ENCODE measurements at regions not wholly inside any gene's neighbourhood (a gene's known extent, or its start where the extent isn't known, plus 50 kb on each side); places are given as distances from the start of the nearest gene placed in this dataset.
A peak's percentile ranks its signal among the peaks of the same experiment; 100 is the strongest.

GRCh38 chr3:150055332-150055731, 84.6 kb upstream of the PFN2 start:
- DNase-seq = no peak

- no peak for DNase-seq
Measured at GRCh38 chr3:150054635-150055034, 83.9 kb upstream of the PFN2 start.

GRCh38 chr3:150050510-150050909, 79.8 kb upstream of the PFN2 start:
- DNase-seq = no peak

DNA sequence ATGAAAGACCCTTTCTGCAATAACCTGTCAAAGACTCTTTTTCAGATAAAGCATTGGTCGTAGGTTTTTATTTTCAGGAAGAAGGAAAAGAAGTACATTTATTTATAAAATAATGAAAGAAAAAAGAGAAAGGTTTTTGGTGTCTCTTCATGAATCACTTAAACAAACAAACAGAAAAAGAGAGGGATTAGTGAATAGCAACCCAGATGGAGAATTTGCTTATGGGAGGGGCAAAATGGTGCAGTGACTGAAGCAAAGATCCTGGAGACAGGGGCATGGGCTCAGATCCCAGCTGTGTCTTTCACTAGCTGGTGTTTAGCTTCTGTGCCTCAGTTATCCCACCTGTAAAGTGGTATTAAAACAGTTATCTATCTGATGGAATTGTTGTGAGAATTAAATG, 78.6 kb upstream of the PFN2 start:
- DNase-seq = no peak

DNA sequence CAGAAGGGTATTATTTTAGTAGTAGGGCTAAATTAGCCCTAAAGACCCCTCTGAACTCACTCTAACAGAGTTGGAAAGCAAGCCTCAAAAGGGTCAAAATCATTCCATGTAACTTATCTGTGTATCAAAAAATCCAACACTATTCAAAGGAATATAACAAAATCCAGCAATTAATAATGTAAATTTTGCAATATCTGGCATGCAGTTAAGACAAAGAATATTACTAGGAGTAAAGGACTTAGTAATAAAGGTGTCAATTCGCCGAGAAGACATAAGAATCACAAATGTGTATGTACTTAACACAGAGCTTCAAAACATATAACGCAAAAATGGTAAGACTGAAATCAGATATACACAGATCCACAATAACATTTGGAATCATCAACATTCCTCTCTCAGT, 71.2 kb upstream of the PFN2 start:
- no peak for DNase-seq

GRCh38 chr3:150040097-150040496, 69.4 kb upstream of the PFN2 start:
- no peak for DNase-seq

DNA sequence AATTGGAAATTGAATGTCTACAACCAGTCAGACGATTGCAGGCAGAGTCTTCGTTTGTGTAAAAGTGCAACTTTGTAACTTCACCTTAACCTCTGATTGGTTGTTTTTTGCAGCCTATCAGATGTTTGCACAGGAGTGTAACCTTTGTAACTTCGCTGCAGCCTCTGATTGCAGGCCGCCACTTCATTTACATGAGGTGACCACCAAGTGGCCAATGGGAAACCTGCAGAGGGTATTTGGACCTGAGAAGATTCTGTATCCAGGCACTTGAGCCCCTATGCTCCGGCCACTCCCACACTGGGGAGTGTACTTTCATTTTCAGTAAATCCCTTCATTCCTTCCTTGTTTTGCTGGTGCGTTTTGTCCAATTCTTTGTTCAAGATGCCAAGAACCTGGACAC, 68.1 kb upstream of the PFN2 start:
- DNase-seq = no peak

DNA sequence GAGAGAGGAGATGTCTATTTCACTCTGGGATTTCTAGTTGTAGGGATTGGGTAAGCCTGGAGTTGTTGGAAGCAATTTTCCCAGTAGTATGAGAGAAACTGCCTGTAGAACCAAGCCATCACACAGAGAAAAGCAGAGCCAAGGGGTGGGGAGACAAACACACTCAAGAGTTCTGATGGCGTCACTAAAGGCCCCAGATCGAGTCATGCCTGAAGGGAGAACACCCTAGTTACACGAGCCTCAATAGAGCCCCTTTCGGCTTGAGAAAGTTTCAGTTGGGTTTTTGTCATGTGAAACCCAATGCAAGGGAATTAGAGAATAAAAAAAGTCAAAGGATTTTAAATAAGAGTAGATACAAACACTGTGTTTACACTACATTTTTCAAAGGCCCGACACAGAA, 66.1 kb upstream of the PFN2 start:
- DNase-seq = no peak

DNA sequence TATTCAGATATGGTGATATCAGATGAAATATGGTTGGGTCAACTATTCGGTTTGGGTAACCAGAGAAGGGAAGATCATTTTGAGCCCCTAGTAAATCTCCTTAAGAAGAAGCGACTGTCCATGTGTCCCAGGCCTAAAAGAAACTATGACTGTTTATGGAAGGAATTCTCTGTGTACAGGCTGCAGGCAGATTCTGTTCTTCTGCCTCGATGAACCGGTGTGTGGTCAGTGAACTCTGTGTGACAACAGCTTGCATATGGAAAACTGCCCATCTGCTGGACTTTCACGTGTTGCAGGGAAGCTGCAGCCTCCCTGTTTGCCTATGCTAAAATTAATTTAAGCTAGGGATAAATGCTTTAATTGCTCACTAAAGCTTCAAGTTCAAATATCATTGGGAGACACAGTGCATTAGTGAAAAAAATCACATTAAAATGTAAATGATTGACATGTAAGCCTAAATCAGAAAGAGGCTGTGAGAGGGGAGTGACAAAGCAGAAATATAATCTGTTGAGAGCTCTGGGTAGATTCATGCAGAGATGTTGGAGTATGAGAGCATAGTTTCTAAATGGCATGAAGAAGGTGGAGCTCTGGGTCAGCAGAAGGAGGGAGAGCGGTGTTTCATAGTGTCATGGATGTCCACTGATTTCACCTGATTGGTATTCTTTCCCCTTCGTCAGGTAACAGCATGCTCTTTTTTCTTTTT, 65.4 kb upstream of the PFN2 start:
- DNase-seq = no peak

GRCh38 chr3:150035301-150035779, 64.6 kb upstream of the PFN2 start:
- no peak for DNase-seq

DNA sequence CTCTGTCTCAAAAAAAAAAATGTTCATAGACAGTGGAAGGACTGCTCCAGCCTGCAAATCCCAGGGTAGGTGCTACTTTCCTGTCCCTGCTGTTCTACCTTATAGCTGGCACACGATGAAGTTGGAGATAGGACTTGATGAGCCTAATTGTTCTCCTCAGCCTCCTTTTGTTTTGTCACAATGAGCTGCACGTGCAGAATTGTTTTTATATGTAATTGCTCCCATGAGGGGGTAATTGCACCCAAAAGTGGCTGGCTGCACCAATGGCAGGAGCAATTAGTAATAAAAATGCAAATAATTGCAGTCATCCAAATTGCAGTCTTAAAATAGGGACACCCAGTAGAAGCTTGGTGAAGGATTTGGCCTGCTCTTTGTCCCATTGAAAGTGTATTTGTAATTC, 63.0 kb upstream of the PFN2 start:
- DNase-seq = peak; percentile 85

DNA sequence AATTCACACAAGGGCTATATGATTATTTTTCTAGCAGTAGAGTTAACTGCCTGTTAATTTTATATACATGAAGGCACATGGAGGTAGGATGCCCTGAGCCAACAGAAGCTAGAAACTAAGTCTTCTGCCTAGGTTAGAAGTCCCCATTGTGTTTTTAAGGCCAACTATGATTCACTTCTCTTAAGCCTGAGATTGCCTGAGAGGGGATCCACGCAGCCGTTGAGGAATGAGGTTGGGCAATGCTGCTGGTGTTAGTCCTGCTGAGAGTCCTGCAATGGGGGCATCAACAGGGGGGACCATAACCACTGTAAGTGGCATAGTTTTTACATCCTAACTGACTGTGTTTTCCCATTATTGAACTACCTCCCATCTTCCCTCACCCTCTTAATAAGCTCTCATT, 60.1 kb upstream of the PFN2 start:
- no peak for DNase-seq

DNA sequence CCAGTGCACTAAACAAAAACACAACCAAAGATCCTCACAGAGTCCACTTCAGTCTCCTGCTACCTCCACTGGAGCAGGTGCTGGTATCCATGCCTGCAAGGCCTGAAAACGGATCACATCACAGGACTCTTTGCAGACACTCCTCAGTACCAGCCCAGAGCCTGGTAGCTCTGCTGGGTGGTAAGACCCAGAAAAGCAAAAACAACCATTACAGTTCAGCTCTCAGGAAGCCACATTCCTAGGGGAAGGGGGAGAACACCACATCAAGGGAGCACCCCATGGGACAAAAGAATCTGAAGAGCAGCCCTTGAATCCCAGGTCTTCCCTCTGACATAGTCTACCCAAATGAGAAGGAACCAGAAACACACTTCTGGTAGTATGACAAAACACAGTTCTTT, 52.5 kb upstream of the PFN2 start:
- no peak for DNase-seq

DNA sequence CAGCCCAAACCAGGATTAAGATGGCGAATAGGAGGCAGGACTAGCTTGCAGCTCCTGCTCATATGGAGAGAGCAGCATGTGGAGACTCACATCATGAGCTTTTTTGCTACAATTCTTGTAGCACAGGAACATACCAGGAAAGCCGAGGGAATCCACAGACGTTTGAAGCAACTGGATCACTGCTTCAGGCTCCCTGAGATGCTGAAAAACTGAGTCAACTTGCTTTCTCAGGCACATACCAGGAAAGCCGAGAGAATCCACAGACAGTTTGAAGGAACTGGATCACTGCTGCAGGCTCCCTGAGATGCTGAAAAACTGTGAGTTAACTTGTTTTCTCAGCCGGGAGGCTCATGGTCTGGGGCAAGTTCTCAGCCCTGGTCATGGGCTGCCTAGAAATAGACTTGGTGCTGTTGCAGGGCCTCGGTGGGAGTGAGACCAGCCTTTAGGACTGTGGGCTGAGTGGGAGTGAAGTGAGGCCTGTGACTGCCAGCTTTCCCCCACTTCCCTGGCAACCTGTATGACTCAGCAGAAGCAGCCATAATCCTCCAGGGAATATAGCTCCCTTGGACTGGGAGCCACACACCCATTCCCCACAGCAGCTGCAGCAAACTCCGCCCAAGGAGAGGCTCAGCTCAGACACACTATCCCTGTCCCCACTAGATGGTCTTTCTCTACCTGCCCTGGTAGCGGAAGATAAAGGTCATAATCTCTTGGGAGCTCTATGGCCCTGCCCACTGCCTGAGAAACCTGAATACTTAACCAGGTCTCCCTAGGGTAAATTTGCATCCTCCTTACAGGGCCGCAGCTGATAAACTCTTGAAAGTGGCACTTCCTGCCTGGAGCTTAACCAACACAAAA, 51.9 kb upstream of the PFN2 start:
- DNase-seq = peak; percentile 93

- DNase-seq = no peak
Measured at GRCh38 chr3:150020527-150020926, 49.8 kb upstream of the PFN2 start.

All from NCI-H1436 (cell line).